ENCODE measurements at regions not wholly inside any gene's neighbourhood (a gene's known extent, or its start where the extent isn't known, plus 50 kb on each side); places are given as distances from the start of the nearest gene placed in this dataset.
A peak's percentile ranks its signal among the peaks of the same experiment; 100 is the strongest.

GRCh38 chr14:104473244-104473565, 106.4 kb upstream of the C14orf180 start:
- no peak for ATAC-seq
- intact Hi-C loops (cut with DNase I), result no loop called here
- no peak for TF ChIP-seq CTCF (IDR thresholded peaks at IDR 0.05)

GRCh38 chr14:104473649-104474494, 105.7 kb upstream of the C14orf180 start:
- Histone ChIP-seq H3K36me3 (no peaks in the 10 kb centered on the region), H3K27me3 (peaks cover 0 to 33% (median 10%) of the 10 kb centered on the region in 7 donors), H3K27ac (no peak overlapping the region), H3K4me1 (no peaks in the 10 kb centered on the region), H3K4me3 (no peak overlapping the region), H3K9me3 (no peaks in the 10 kb centered on the region)
- ATAC-seq (peak in 1 of 8 donors; percentile 28), DNase-seq (no peak)
- no peak for TF ChIP-seq CTCF (IDR thresholded peaks at IDR 0.05)
- intact Hi-C loops (cut with DNase I), result no loop called here
- WGBS, 2 donors, result 63 to 72% methylated on average over 45 of the region's 45 CpGs

More at GRCh38 chr14:104473244-104473565, 106.4 kb upstream of the C14orf180 start:
- no peak overlapping the region for H3K4me3 ChIP-seq
- DNase-seq, result no peak
- H3K27me3 ChIP-seq, result peaks cover 0 to 33% (median 10%) of the 10 kb centered on the region in 7 donors
- H3K36me3 ChIP-seq, result no peaks in the 10 kb centered on the region
- whole genome bisulfite sequencing, 2 donors, result 76 to 79% methylated on average over 4 of the region's 4 CpGs
- no peak overlapping the region for H3K27ac ChIP-seq
- no peaks in the 10 kb centered on the region for H3K9me3 ChIP-seq
- no peaks in the 10 kb centered on the region for H3K4me1 ChIP-seq

GRCh38 chr14:104474495-104475213, 104.9 kb upstream of the C14orf180 start:
- Histone ChIP-seq H3K9me3 (no peaks in the 10 kb centered on the region), H3K27me3 (peaks cover 0 to 33% (median 10%) of the 10 kb centered on the region in 7 donors), H3K27ac (no peak overlapping the region), H3K4me1 (no peaks in the 10 kb centered on the region), H3K4me3 (no peak overlapping the region), H3K36me3 (no peaks in the 10 kb centered on the region)
- DNase-seq, result no peak
- intact Hi-C loops (cut with DNase I), result no loop called here
- ATAC-seq, result no peak
- TF ChIP-seq CTCF (IDR thresholded peaks at IDR 0.05), result no peak
- WGBS, 2 donors, result 72 to 79% methylated on average over 18 of the region's 18 CpGs

GRCh38 chr14:104475256-104475655, 104.3 kb upstream of the C14orf180 start:
- no peak for ATAC-seq
- no peak for TF ChIP-seq CTCF (IDR thresholded peaks at IDR 0.05)
- H3K36me3 ChIP-seq, result no peaks in the 10 kb centered on the region
- no peak overlapping the region for H3K27ac ChIP-seq
- H3K27me3 ChIP-seq, result peaks cover 0 to 33% (median 10%) of the 10 kb centered on the region in 7 donors
- intact Hi-C loops (cut with DNase I), result no loop called here
- no peaks in the 10 kb centered on the region for H3K9me3 ChIP-seq
- no peaks in the 10 kb centered on the region for H3K4me1 ChIP-seq
- WGBS, 2 donors, result 89% methylated on average over 12 of the region's 12 CpGs
- DNase-seq, result no peak
- H3K4me3 ChIP-seq, result no peak overlapping the region

All from heart right ventricle (tissue), 16 donors.